Endodermal cell (in vitro differentiated cells): ENCODE measurements at regions not wholly inside any gene's neighbourhood (a gene's known extent, or its start where the extent isn't known, plus 50 kb on each side); places are given as distances from the start of the nearest gene placed in this dataset.

Source experiments
- DNase-seq: peaks from one replicate; pipeline ENCODE4 v3.0.0-alpha.2; 2017
- H3K27ac ChIP-seq: 2 replicates; pipeline ENCODE4 v1.5.1; 2013; ENCODE audit warnings: mild to moderate bottlenecking, low read depth, low read length, moderate library complexity
- H3K27me3 ChIP-seq: 2 replicates; pipeline ENCODE4 v1.6.1; 2013; ENCODE audit warnings: mild to moderate bottlenecking, low read length, moderate library complexity; ENCODE audit not compliant: insufficient read depth, control insufficient read depth, poor library complexity, severe bottlenecking
- H3K36me3 ChIP-seq: 2 replicates; pipeline ENCODE4 v1.7.0; 2013; ENCODE audit warnings: mild to moderate bottlenecking, low read length, moderate library complexity; ENCODE audit not compliant: control insufficient read depth, insufficient read depth
- H3K4me1 ChIP-seq: one replicate; pipeline ENCODE4 v1.7.0; 2013; ENCODE audit warnings: low read length; ENCODE audit not compliant: control insufficient read depth, insufficient read depth
- H3K4me3 ChIP-seq: 2 replicates; pipeline ENCODE4 v1.5.1; 2013; ENCODE audit warnings: mild to moderate bottlenecking, low read length, moderate library complexity
- H3K9ac ChIP-seq: 2 replicates; pipeline ENCODE4 v1.6.1; 2013; ENCODE audit warnings: mild to moderate bottlenecking, low read length, moderate library complexity; ENCODE audit not compliant: poor library complexity, severe bottlenecking; ENCODE audit errors: extremely low read depth
- H3K9me3 ChIP-seq: 2 replicates; pipeline ENCODE4 v1.6.1; 2013; ENCODE audit warnings: mild to moderate bottlenecking, low read length, moderate library complexity; ENCODE audit not compliant: control insufficient read depth
- H3K27ac Mint-ChIP-seq: 2 replicates; pipeline ENCODE4 v1.8.0; 2020; ENCODE audit warnings: mixed read lengths
- H3K27me3 Mint-ChIP-seq: 2 replicates; pipeline ENCODE4 v1.8.0; 2021; ENCODE audit warnings: mild to moderate bottlenecking, mixed read lengths; ENCODE audit not compliant: insufficient read depth
- H3K36me3 Mint-ChIP-seq: 2 replicates; pipeline ENCODE4 v1.8.0; 2020; ENCODE audit warnings: low read depth, mixed read lengths
- H3K4me1 Mint-ChIP-seq: 2 replicates; pipeline ENCODE4 v1.8.0; 2020; ENCODE audit warnings: mixed read lengths
- H3K4me3 Mint-ChIP-seq: 2 replicates; pipeline ENCODE4 v1.8.0; 2020; ENCODE audit warnings: mild to moderate bottlenecking, moderate library complexity, mixed read lengths
- H3K9me3 Mint-ChIP-seq: 2 replicates; pipeline ENCODE4 v1.8.0; 2020; ENCODE audit warnings: mild to moderate bottlenecking, mixed read lengths
- WGBS, 2 experiments: methylation state at CpG; one replicate each; pipeline versions ENCODE4 v1.1.5 to v1.1.7; 2013; ENCODE audit warnings: missing lambda C conversion rate in 2 of 2, mixed read lengths in 1 of 2; ENCODE audit not compliant: insufficient coverage in 1 of 2, insufficient read length in 1 of 2; 5-methylcytosine and 5-hydroxymethylcytosine counted together
- TF ChIP-seq, protein P1 (sequence below): fragments of 200-600 bp; sonication (generic); conservative IDR thresholded peaks from 2 replicates; pipeline ENCODE4 v1.5.0; 2021; ENCODE audit warnings: antibody characterized with exemption, mild to moderate bottlenecking

DNA sequence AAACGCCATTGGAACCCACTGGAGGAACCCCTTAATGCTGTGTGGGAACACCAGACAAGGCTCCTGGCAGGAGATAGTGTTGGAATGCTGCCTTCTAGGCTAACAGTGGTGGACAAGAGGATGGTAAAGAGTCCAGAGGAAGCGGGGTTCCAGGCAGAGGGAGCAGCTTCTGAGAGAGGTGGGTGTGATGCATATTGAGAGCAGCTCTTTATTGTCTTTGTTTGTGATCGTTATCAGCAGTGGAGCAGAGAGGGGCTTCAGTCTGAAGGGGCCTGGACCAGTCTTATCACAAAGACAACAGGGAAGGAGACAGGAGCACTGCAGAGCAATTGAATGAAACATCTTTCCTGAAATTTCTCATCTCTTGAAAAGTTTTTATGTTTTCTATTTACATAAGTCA lies 106.8 kb upstream of the PLET1 start:
- peaks cover 16% of the 10 kb centered on the region for H3K4me1 Mint-ChIP-seq
- H3K9me3 Mint-ChIP-seq: peaks cover 6% of the 10 kb centered on the region
- H3K4me3 ChIP-seq: no peak overlapping the region
- no peak for DNase-seq
- H3K27me3 ChIP-seq: no peaks in the 10 kb centered on the region
- H3K36me3 ChIP-seq: no peaks in the 10 kb centered on the region
- WGBS, 2 experiments: 67 to 84% methylated on average over 3 of the region's 3 CpGs
- H3K4me1 ChIP-seq: no peaks in the 10 kb centered on the region
- peak overlapping the region; percentile 10 for H3K27ac ChIP-seq
- no peaks in the 10 kb centered on the region for H3K36me3 Mint-ChIP-seq
- no peaks in the 10 kb centered on the region for H3K9me3 ChIP-seq
- no peak overlapping the region for H3K9ac ChIP-seq
- H3K27ac Mint-ChIP-seq: no peak overlapping the region
- TF ChIP-seq, protein P1, sequence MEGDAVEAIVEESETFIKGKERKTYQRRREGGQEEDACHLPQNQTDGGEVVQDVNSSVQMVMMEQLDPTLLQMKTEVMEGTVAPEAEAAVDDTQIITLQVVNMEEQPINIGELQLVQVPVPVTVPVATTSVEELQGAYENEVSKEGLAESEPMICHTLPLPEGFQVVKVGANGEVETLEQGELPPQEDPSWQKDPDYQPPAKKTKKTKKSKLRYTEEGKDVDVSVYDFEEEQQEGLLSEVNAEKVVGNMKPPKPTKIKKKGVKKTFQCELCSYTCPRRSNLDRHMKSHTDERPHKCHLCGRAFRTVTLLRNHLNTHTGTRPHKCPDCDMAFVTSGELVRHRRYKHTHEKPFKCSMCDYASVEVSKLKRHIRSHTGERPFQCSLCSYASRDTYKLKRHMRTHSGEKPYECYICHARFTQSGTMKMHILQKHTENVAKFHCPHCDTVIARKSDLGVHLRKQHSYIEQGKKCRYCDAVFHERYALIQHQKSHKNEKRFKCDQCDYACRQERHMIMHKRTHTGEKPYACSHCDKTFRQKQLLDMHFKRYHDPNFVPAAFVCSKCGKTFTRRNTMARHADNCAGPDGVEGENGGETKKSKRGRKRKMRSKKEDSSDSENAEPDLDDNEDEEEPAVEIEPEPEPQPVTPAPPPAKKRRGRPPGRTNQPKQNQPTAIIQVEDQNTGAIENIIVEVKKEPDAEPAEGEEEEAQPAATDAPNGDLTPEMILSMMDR: no peak
- no peak overlapping the region for H3K4me3 Mint-ChIP-seq
- peaks cover 4% of the 10 kb centered on the region for H3K27me3 Mint-ChIP-seq

DNA sequence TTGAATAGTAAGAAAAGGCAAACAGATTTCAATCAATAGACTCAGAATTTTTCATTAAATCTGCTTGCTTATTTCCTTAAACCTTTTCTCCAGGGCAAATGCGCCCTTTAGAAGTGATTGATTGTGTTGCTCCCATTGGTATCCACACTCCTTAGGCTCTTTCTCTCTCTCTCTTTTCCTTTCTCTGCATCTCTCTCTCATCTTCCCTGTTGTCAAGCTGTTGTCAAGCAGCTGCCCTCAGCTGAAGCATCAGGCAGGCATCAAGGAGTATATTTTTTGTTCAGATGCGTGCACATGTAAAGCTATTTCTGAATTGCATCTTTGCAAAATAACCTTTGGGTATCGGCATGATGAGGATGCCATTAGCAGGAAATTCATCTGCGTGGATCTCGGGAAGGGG lies 107.2 kb upstream of the PLET1 start:
- Histone ChIP-seq H3K27me3 (no peaks in the 10 kb centered on the region), H3K4me3 (no peak overlapping the region), H3K4me1 (no peaks in the 10 kb centered on the region), H3K9ac (no peak overlapping the region), H3K27ac (peak overlapping the region; percentile 10), H3K9me3 (no peaks in the 10 kb centered on the region), H3K36me3 (no peaks in the 10 kb centered on the region)
- TF ChIP-seq, protein P1: no peak
- Mint-ChIP-seq H3K27ac (no peak overlapping the region), H3K9me3 (peaks cover 8% of the 10 kb centered on the region), H3K36me3 (no peaks in the 10 kb centered on the region), H3K4me3 (no peak overlapping the region), H3K4me1 (peaks cover 13% of the 10 kb centered on the region), H3K27me3 (peaks cover 4% of the 10 kb centered on the region)
- WGBS, 2 experiments: 90 to 97% methylated on average over 4 to 5 of the region's 5 CpGs
- no peak for DNase-seq

DNA sequence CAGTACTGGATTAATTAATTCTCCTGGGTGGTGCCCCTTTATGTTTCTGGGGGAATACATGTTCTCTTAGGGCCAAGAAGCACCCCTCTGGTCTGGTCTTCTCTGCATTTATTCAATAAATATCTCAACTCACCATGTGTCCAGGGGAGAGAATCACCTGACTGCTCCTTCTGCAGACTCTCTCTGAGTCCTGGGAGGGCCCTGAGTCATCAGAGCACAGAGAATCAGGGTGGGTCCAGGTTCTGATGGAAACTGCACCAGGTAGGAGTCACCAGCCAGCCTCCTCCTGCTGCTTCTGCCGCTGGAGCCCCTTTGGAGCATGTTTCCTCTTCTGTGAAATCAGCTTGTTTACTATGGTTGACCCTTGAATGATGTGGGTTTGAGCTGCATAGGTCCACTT lies 107.7 kb upstream of the PLET1 start:
- no peak overlapping the region for H3K4me3 ChIP-seq
- 86 to 92% methylated on average over 1 of the region's 1 CpG for WGBS, 2 experiments
- peaks cover 4% of the 10 kb centered on the region for H3K27me3 Mint-ChIP-seq
- H3K27ac ChIP-seq: no peak overlapping the region
- no peaks in the 10 kb centered on the region for H3K9me3 ChIP-seq
- H3K4me1 ChIP-seq: no peaks in the 10 kb centered on the region
- TF ChIP-seq, protein P1: no peak
- no peak overlapping the region for H3K9ac ChIP-seq
- no peaks in the 10 kb centered on the region for H3K36me3 ChIP-seq
- peaks cover 9% of the 10 kb centered on the region for H3K9me3 Mint-ChIP-seq
- no peak overlapping the region for H3K4me3 Mint-ChIP-seq
- H3K36me3 Mint-ChIP-seq: no peaks in the 10 kb centered on the region
- peaks cover 13% of the 10 kb centered on the region for H3K4me1 Mint-ChIP-seq
- no peak overlapping the region for H3K27ac Mint-ChIP-seq
- H3K27me3 ChIP-seq: no peaks in the 10 kb centered on the region
- no peak for DNase-seq
